A549 (cell line): ENCODE measurements at regions not wholly inside any gene's neighbourhood (a gene's known extent, or its start where the extent isn't known, plus 50 kb on each side); places are given as distances from the start of the nearest gene placed in this dataset.

Experiments
- ATAC-seq, 2 experiments: fragments of 200-7000 bp in 1 of 2; fragments of >200 bp in 1 of 2; cut with Nextera tagmentation in 1 of 2; cut with Tn5 transposase in 1 of 2; 3 replicates each; pipeline versions ENCODE4 v1.8.0 to v1.9.1; 2018 to 2020; ENCODE audit warnings: mild to moderate bottlenecking in 1 of 2, moderate library complexity in 1 of 2
- CTCF ChIA-PET: fragments of 300-600 bp; sonication (Branson Sonifier 250); formaldehyde crosslinking; extraction: SDS; loops from one replicate; lab custom pipeline; 2021; ENCODE audit warnings: antibody characterized with exemption, inconsistent platforms; lab: Yijun Ruan, JAX
- POLR2A ChIA-PET: fragments of 350-600 bp; formaldehyde crosslinking; extraction: SDS; loops from one replicate; lab custom pipeline; 2021; ENCODE audit warnings: antibody characterized with exemption, inconsistent platforms; lab: Yijun Ruan, JAX
- DNase-seq, 2 experiments: peaks; one replicate each; pipeline versions ENCODE4 v3.0.0 to v3.0.0-alpha.2; 2011 to 2016; ENCODE audit warnings: low read depth in 1 of 2, low spot score in 1 of 2
- FAIRE-seq: peaks from 2 replicates; lab custom pipeline; 2011; peaks lifted over from hg19 to GRCh38; lab: Jason Lieb, UNC
- H3K27ac ChIP-seq, 2 experiments: fragments of >200 bp; sonication (Bioruptor Twin); formaldehyde crosslinking; 3 replicates each; pipeline ENCODE4 v1.5.1; 2016 to 2017
- H3K4me1 ChIP-seq: fragments of >200 bp; sonication (Bioruptor Twin); formaldehyde crosslinking; 3 replicates; pipeline ENCODE4 v1.6.1; 2016
- H3K4me2 ChIP-seq: fragments of >200 bp; sonication (Bioruptor Twin); formaldehyde crosslinking; 3 replicates; pipeline ENCODE4 v1.6.1; 2016
- H3K4me3 ChIP-seq: fragments of >200 bp; sonication (Bioruptor Twin); formaldehyde crosslinking; 3 replicates; pipeline ENCODE4 v1.5.1; 2016
- H3K9me3 ChIP-seq: fragments of >200 bp; sonication (Bioruptor Twin); formaldehyde crosslinking; 3 replicates; pipeline ENCODE4 v1.6.1; 2016
- BCL3 ChIP-seq: fragments of >200 bp; sonication (Bioruptor Twin); formaldehyde crosslinking; IDR thresholded peaks from 3 replicates; pipeline ENCODE4 v1.6.1; 2016
- BHLHE40 ChIP-seq: IDR thresholded peaks from 2 replicates; pipeline ENCODE4 v1.6.1; 2012; ENCODE audit warnings: low read depth, low read length, inconsistent platforms
- CBX8 ChIP-seq: fragments of 200-600 bp; sonication (generic); IDR thresholded peaks from 2 replicates; pipeline ENCODE4 v1.6.1; 2016
- CHD2 ChIP-seq: fragments of 150-350 bp; IDR thresholded peaks from 2 replicates; pipeline ENCODE4 v1.6.1; 2014; ENCODE audit warnings: low read length; ENCODE audit not compliant: partially characterized antibody
- CHD4 ChIP-seq: fragments of 200-600 bp; sonication (generic); IDR thresholded peaks from 2 replicates; pipeline ENCODE4 v1.6.1; 2016; ENCODE audit warnings: antibody characterized with exemption, mild to moderate bottlenecking, borderline replicate concordance
- EHF ChIP-seq: fragments of 250-450 bp; sonication (Bioruptor Pico); IDR thresholded peaks from 2 replicates; pipeline ENCODE4 v1.5.0; 2020; ENCODE audit warnings: mild to moderate bottlenecking
- FOSB ChIP-seq: fragments of 250-450 bp; sonication (Bioruptor Pico); IDR thresholded peaks from 2 replicates; pipeline ENCODE4 v1.5.0; 2020; ENCODE audit warnings: mild to moderate bottlenecking, moderate library complexity
- GATA3 ChIP-seq: IDR thresholded peaks from 2 replicates; pipeline ENCODE4 v1.6.1; 2012; ENCODE audit warnings: borderline replicate concordance
- HDAC2 ChIP-seq: fragments of 200-600 bp; sonication (generic); IDR thresholded peaks from 2 replicates; pipeline ENCODE4 v1.6.1; 2016
- HOXB5 ChIP-seq: fragments of 250-450 bp; sonication (Bioruptor Pico); IDR thresholded peaks from 2 replicates; pipeline ENCODE4 v1.5.0; 2020; ENCODE audit warnings: mild to moderate bottlenecking, moderate library complexity
- JUN ChIP-seq, 2 experiments: fragments of >200 bp; sonication (Bioruptor Twin); formaldehyde crosslinking; IDR thresholded peaks; 2 replicates in 1 of 2; 3 replicates in 1 of 2; pipeline ENCODE4 v1.6.1; 2016 to 2017
- KDM5A ChIP-seq: fragments of 200-600 bp; sonication (generic); IDR thresholded peaks from 2 replicates; pipeline ENCODE4 v1.6.1; 2016; ENCODE audit warnings: antibody characterized with exemption, mild to moderate bottlenecking
- MAFK ChIP-seq: fragments of 450-650 bp; IDR thresholded peaks from 2 replicates; pipeline ENCODE4 v1.6.1; 2014; ENCODE audit not compliant: partially characterized antibody
- MAX ChIP-seq: IDR thresholded peaks from 2 replicates; pipeline ENCODE4 v1.6.1; 2012
- NPAS2 ChIP-seq: fragments of 250-450 bp; sonication (Bioruptor Pico); IDR thresholded peaks from 2 replicates; pipeline ENCODE4 v1.8.0; 2022; ENCODE audit warnings: mild to moderate bottlenecking, moderate library complexity, borderline replicate concordance
- POLR2A ChIP-seq: IDR thresholded peaks from 2 replicates; pipeline ENCODE4 v1.6.1; 2012; ENCODE audit warnings: mild to moderate bottlenecking, low read length
- RARB ChIP-seq: fragments of 250-450 bp; sonication (Bioruptor Pico); IDR thresholded peaks from 2 replicates; pipeline ENCODE4 v1.8.0; 2021; ENCODE audit warnings: mild to moderate bottlenecking, moderate library complexity
- RNF2 ChIP-seq: fragments of 200-600 bp; sonication (generic); IDR thresholded peaks from 2 replicates; pipeline ENCODE4 v1.6.1; 2016; ENCODE audit warnings: low read depth, mild to moderate bottlenecking, antibody characterized with exemption, moderate library complexity, borderline replicate concordance
- SMC3 ChIP-seq: fragments of >200 bp; sonication (Bioruptor Twin); formaldehyde crosslinking; IDR thresholded peaks from 3 replicates; pipeline ENCODE4 v1.6.1; 2018; ENCODE audit warnings: inconsistent platforms
- SREBF2 ChIP-seq: fragments of 450-650 bp; IDR thresholded peaks from 2 replicates; pipeline ENCODE4 v1.6.1; 2014; ENCODE audit warnings: mild to moderate bottlenecking, moderate library complexity
- TFCP2L1 ChIP-seq: fragments of 250-450 bp; sonication (Bioruptor Pico); IDR thresholded peaks from 2 replicates; pipeline ENCODE4 v1.5.0; 2021; ENCODE audit warnings: mild to moderate bottlenecking
- ZFP36 ChIP-seq: fragments of 450-650 bp; IDR thresholded peaks from 2 replicates; pipeline ENCODE4 v1.6.1; 2014; ENCODE audit warnings: borderline replicate concordance; ENCODE audit not compliant: partially characterized antibody
- ZSCAN20 ChIP-seq: fragments of 250-450 bp; sonication (Bioruptor Pico); IDR thresholded peaks from 2 replicates; pipeline ENCODE4 v1.8.0; 2022; ENCODE audit warnings: mild to moderate bottlenecking, moderate library complexity
- WGBS: methylation state at CpG from one replicate; pipeline ENCODE4 v1.1.6; 2017; ENCODE audit errors: missing lambda C conversion rate; 5-methylcytosine and 5-hydroxymethylcytosine counted together
- TF ChIP-seq, protein P1 (sequence below): fragments of 150-350 bp; IDR thresholded peaks from 2 replicates; pipeline ENCODE4 v1.6.1; 2014; ENCODE audit warnings: low read depth, mild to moderate bottlenecking, low read length

GRCh38 chr4:44996276-44996845 lies 270.0 kb upstream of the GNPDA2 start (continued):
- no peak for TF ChIP-seq CHD2

DNA sequence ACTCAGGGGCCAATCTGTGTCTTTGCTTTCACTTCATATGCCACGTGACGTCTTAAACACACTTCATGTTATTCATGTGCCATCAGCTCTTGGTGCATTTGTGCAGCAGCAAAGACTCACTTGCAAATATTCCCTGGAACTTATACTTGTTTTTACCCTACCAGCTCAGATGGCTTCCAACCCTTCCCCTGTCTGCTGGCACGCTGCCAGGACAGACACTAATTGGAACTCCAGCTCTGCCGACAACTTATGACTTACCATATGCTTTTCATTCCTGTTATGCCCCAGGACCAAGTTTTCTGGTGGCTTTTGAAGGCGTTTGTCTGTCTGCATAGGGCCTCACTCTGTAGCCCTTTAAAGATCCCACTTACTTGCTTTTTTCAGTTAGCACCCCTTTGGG lies 261.7 kb upstream of the GNPDA2 start:
- Histone ChIP-seq H3K27ac (no peak overlapping the region), H3K9me3 (no peaks in the 10 kb centered on the region), H3K4me1 (no peaks in the 10 kb centered on the region), H3K4me3 (no peak overlapping the region), H3K4me2 (no peak overlapping the region)
- CTCF ChIA-PET, result interaction anchor here (1.2 kb wide), 1 partner anchor 10 kb away, joined by 5 read pairs; no protein-coding TSS in a partner anchor
- DNase-seq (no peak), ATAC-seq (no peak), FAIRE-seq (no peak)
- POLR2A ChIA-PET, result no interaction called here
- 7% methylated on average over 5 of the region's 5 CpGs for WGBS
- TF ChIP-seq BHLHE40, result no peak
- TF ChIP-seq SREBF2, result no peak
- no peak for TF ChIP-seq SMC3
- TF ChIP-seq FOSB (CRISPR knock-in tag), result no peak
- no peak for TF ChIP-seq ZFP36
- no peak for TF ChIP-seq RARB (CRISPR knock-in tag)
- no peak for TF ChIP-seq KDM5A
- no peak for TF ChIP-seq CHD4
- no peak for TF ChIP-seq TFCP2L1
- no peak for TF ChIP-seq MAX

GRCh38 chr4:44985938-44986337 lies 259.6 kb upstream of the GNPDA2 start:
- H3K4me2 ChIP-seq, result no peak overlapping the region
- 4% methylated on average over 5 of the region's 5 CpGs for WGBS
- POLR2A ChIA-PET, result no interaction called here
- no peak for DNase-seq
- no peak for FAIRE-seq
- TF ChIP-seq MAFK (no peak), RARB (CRISPR knock-in tag) (no peak), HOXB5 (CRISPR knock-in tag) (no peak), CHD4 (no peak)
- TF ChIP-seq, all 56 proteins: peak for 0
- CTCF ChIA-PET, result interaction anchor here (0.9 kb wide), 1 partner anchor 11 kb away, joined by 3 read pairs; no protein-coding TSS in a partner anchor
- ATAC-seq, result no peak
- Histone ChIP-seq H3K9me3 (no peaks in the 10 kb centered on the region), H3K4me3 (no peak overlapping the region), H3K27ac (no peak overlapping the region), H3K4me1 (no peaks in the 10 kb centered on the region)

- TF ChIP-seq RARB (CRISPR knock-in tag), result no peak
- TF ChIP-seq MAFK, result peak; percentile 84
- Histone ChIP-seq H3K27ac (no peak overlapping the region), H3K4me2 (no peak overlapping the region), H3K4me1 (no peaks in the 10 kb centered on the region), H3K9me3 (no peaks in the 10 kb centered on the region), H3K4me3 (no peak overlapping the region)
- no peak for ATAC-seq
- ChIA-PET POLR2A (no interaction called here), CTCF (no interaction called here)
- no peak for FAIRE-seq
- no peak for DNase-seq
- WGBS, result 0% methylated on average over 2 of the region's 2 CpGs
Measured at GRCh38 chr4:44985152-44985551, 258.8 kb upstream of the GNPDA2 start.

DNA sequence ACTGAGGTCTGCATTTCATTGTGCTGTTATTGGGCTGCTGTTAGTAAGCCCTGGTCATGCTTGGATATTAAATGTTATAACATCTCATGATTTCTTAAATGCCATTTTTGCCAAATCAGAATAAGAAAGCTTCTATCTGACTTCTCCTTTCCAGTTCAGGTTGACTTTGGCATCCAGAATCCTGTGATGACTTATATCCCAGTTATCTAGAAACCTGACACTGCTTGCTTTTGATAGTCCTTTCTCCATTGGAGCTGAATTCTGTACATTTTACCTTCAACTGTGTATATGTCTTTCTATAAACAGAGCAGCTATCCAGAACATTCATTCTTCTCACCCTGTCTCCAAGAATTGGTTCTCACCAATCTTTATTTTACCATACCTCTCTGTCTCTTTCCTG lies 257.7 kb upstream of the GNPDA2 start:
- no peak for TF ChIP-seq FOSB (CRISPR knock-in tag)
- TF ChIP-seq BHLHE40, result no peak
- no peak for TF ChIP-seq SREBF2
- no peak for TF ChIP-seq RARB (CRISPR knock-in tag)
- TF ChIP-seq GATA3, result no peak
- no peak for TF ChIP-seq KDM5A
- no peak for TF ChIP-seq JUN (IDR thresholded peaks at IDR 0.05)
- TF ChIP-seq NPAS2, result no peak
- no peak for TF ChIP-seq EHF (CRISPR knock-in tag)
- no peak for TF ChIP-seq RNF2
- no peak for TF ChIP-seq CBX8
- no peak for TF ChIP-seq HDAC2
- TF ChIP-seq, protein P1, sequence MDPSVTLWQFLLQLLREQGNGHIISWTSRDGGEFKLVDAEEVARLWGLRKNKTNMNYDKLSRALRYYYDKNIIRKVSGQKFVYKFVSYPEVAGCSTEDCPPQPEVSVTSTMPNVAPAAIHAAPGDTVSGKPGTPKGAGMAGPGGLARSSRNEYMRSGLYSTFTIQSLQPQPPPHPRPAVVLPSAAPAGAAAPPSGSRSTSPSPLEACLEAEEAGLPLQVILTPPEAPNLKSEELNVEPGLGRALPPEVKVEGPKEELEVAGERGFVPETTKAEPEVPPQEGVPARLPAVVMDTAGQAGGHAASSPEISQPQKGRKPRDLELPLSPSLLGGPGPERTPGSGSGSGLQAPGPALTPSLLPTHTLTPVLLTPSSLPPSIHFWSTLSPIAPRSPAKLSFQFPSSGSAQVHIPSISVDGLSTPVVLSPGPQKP, result no peak
- TF ChIP-seq BCL3, result no peak
- TF ChIP-seq ZSCAN20 (CRISPR knock-in tag), result no peak
- TF ChIP-seq POLR2A, result no peak
- H3K9me3 ChIP-seq, result no peaks in the 10 kb centered on the region
- H3K4me3 ChIP-seq, result no peak overlapping the region
- no peak overlapping the region for H3K4me2 ChIP-seq
- DNase-seq (no peak), ATAC-seq (no peak), FAIRE-seq (no peak)
- no peaks in the 10 kb centered on the region for H3K4me1 ChIP-seq
- ChIA-PET CTCF (no interaction called here), POLR2A (no interaction called here)
- no peak overlapping the region for H3K27ac ChIP-seq
